Common myeloid progenitor, CD34-positive (primary cell): ENCODE measurements at regions not wholly inside any gene's neighbourhood (a gene's known extent, or its start where the extent isn't known, plus 50 kb on each side); places are given as distances from the start of the nearest gene placed in this dataset.

ENCODE experiments used
- CTCF ChIA-PET: fragments of 350-600 bp; sonication (Branson Sonifier 250); formaldehyde crosslinking; loops from one replicate; lab custom pipeline; 2021; ENCODE audit warnings: antibody characterized with exemption; lab: Charles Lee
- POLR2A ChIA-PET: fragments of 350-600 bp; sonication (Branson Sonifier 250); formaldehyde crosslinking; loops from one replicate; lab custom pipeline; 2021; ENCODE audit warnings: antibody characterized with exemption; lab: Charles Lee
- DNase-seq, 3 donors: peaks; one replicate each; pipeline versions ENCODE4 v3.0.0 to v3.0.0-alpha.2; 2013
- H3K27ac ChIP-seq, 2 experiments: 1 replicate in 1 of 2; 2 replicates in 1 of 2; pipeline ENCODE4 v1.7.0; 2013; ENCODE audit warnings: inconsistent platforms in 2 of 2, low read length in 2 of 2, mild to moderate bottlenecking in 2 of 2, low read depth in 1 of 2, moderate library complexity in 1 of 2; ENCODE audit not compliant: severe bottlenecking in 2 of 2, insufficient read depth in 1 of 2, poor library complexity in 1 of 2
- H3K27me3 ChIP-seq, 5 experiments: replicated peaks in 2 of 5; 1 replicate in 3 of 5; 2 replicates in 2 of 5; pipeline versions ENCODE4 v1.6.1 to v1.7.0; 2013; ENCODE audit warnings: low read length in 4 of 5, mild to moderate bottlenecking in 2 of 5, moderate library complexity in 2 of 5, inconsistent platforms in 1 of 5; ENCODE audit not compliant: insufficient read depth in 5 of 5, control insufficient read depth in 4 of 5
- H3K36me3 ChIP-seq, 4 experiments: 1 replicate in 2 of 4; 2 replicates in 2 of 4; pipeline versions ENCODE4 v1.6.1 to v1.7.0; 2013; ENCODE audit warnings: low read length in 3 of 4, control low read depth in 1 of 4, mild to moderate bottlenecking in 1 of 4; ENCODE audit not compliant: control insufficient read depth in 4 of 4, insufficient read depth in 4 of 4
- H3K4me1 ChIP-seq, 4 experiments: 1 replicate in 3 of 4; 2 replicates in 1 of 4; pipeline versions ENCODE4 v1.6.1 to v1.7.1; 2013; ENCODE audit warnings: low read length in 3 of 4, mild to moderate bottlenecking in 3 of 4, control low read depth in 1 of 4, inconsistent platforms in 1 of 4, moderate library complexity in 1 of 4; ENCODE audit not compliant: control insufficient read depth in 4 of 4, insufficient read depth in 4 of 4; ENCODE audit errors: control extremely low read depth in 1 of 4
- H3K4me3 ChIP-seq, 7 experiments: 1 replicate in 4 of 7; 2 replicates in 3 of 7; pipeline versions ENCODE4 v1.5.1 to v1.7.0; 2013; ENCODE audit warnings: mild to moderate bottlenecking in 7 of 7, low read length in 6 of 7, moderate library complexity in 6 of 7, inconsistent platforms in 2 of 7, low read depth in 2 of 7, control low read depth in 1 of 7; ENCODE audit not compliant: insufficient read depth in 4 of 7, control insufficient read depth in 1 of 7; ENCODE audit errors: extremely low read depth in 1 of 7
- H3K9me3 ChIP-seq, 5 experiments: 1 replicate in 4 of 5; 2 replicates in 1 of 5; pipeline versions ENCODE4 v1.6.1 to v1.7.1; 2013; ENCODE audit warnings: low read length in 4 of 5, mild to moderate bottlenecking in 2 of 5, inconsistent platforms in 1 of 5, low read depth in 1 of 5, moderate library complexity in 1 of 5; ENCODE audit not compliant: control insufficient read depth in 4 of 5, insufficient read depth in 2 of 5; ENCODE audit errors: control extremely low read depth in 1 of 5
- WGBS: methylation state at CpG from one replicate; pipeline ENCODE4 v1.1.5; 2013; ENCODE audit not compliant: insufficient coverage; 5-methylcytosine and 5-hydroxymethylcytosine counted together

- WGBS: 96% methylated on average over 2 of the region's 3 CpGs
- Histone ChIP-seq H3K27me3 (no peaks in the 10 kb centered on the region), H3K27ac (no peak overlapping the region), H3K36me3 (no peaks in the 10 kb centered on the region), H3K9me3 (no peaks in the 10 kb centered on the region), H3K4me3 (no peak overlapping the region), H3K4me1 (no peaks in the 10 kb centered on the region)
- ChIA-PET POLR2A (no interaction called here), CTCF (no interaction called here)
- DNase-seq: no peak
Measured at GRCh38 chr2:158905341-158905740, 63.1 kb upstream of the TANC1 start.

- POLR2A ChIA-PET: no interaction called here
- no peaks in the 10 kb centered on the region for H3K9me3 ChIP-seq
- H3K36me3 ChIP-seq: no peaks in the 10 kb centered on the region
- no peaks in the 10 kb centered on the region for H3K4me1 ChIP-seq
- no peak overlapping the region for H3K27ac ChIP-seq
- H3K4me3 ChIP-seq: no peak overlapping the region
- CTCF ChIA-PET: no interaction called here
- no peak for DNase-seq
- H3K27me3 ChIP-seq: no peaks in the 10 kb centered on the region
- 84% methylated on average over 3 of the region's 4 CpGs for WGBS
Measured at GRCh38 chr2:158905784-158906183, 62.7 kb upstream of the TANC1 start.

- H3K9me3 ChIP-seq: no peaks in the 10 kb centered on the region
- peaks cover 0 to 13% (median 0%) of the 10 kb centered on the region in 4 experiments for H3K4me1 ChIP-seq
- H3K36me3 ChIP-seq: no peaks in the 10 kb centered on the region
- 100% methylated on average over 2 of the region's 2 CpGs for WGBS
- no peak overlapping the region for H3K27ac ChIP-seq
- DNase-seq: no peak
- H3K27me3 ChIP-seq: no peaks in the 10 kb centered on the region
- H3K4me3 ChIP-seq: no peak overlapping the region
- CTCF ChIA-PET: no interaction called here
- POLR2A ChIA-PET: no interaction called here
Measured at GRCh38 chr2:158907926-158908456, 60.4 kb upstream of the TANC1 start.

GRCh38 chr2:158912112-158912511 is 56.3 kb upstream of the TANC1 start:
- Histone ChIP-seq H3K27me3 (no peaks in the 10 kb centered on the region), H3K4me3 (no peak overlapping the region), H3K36me3 (no peaks in the 10 kb centered on the region), H3K27ac (no peak overlapping the region), H3K9me3 (no peaks in the 10 kb centered on the region), H3K4me1 (peaks cover 0 to 16% (median 0%) of the 10 kb centered on the region in 4 experiments)
- peak in 2 of 3 donors; percentile 49 to 53 for DNase-seq
- POLR2A ChIA-PET: no interaction called here
- WGBS: 69% methylated on average over 2 of the region's 4 CpGs
- CTCF ChIA-PET: interaction anchor here (0.6 to 1.4 kb wide), 2 partner anchors 52 to 229 kb away, joined by 3 read pairs; no protein-coding TSS in a partner anchor

- Histone ChIP-seq H3K4me1 (peaks cover 0 to 16% (median 0%) of the 10 kb centered on the region in 4 experiments), H3K27me3 (no peaks in the 10 kb centered on the region), H3K9me3 (no peaks in the 10 kb centered on the region), H3K36me3 (no peaks in the 10 kb centered on the region), H3K4me3 (no peak overlapping the region), H3K27ac (no peak overlapping the region)
- WGBS: no CpG with 5 or more reads among the region's 1 CpG
- CTCF ChIA-PET: interaction anchor here (0.8 to 1.4 kb wide), 3 partner anchors 17 to 228 kb away, joined by 3 read pairs; no protein-coding TSS in a partner anchor
- POLR2A ChIA-PET: no interaction called here
- DNase-seq: no peak
Measured at GRCh38 chr2:158912765-158913164, 55.7 kb upstream of the TANC1 start.

- CTCF ChIA-PET: interaction anchor here (1.2 kb wide), 1 partner anchor 16 kb away, joined by 3 read pairs; no protein-coding TSS in a partner anchor
Measured at GRCh38 chr2:158914066-158914465, 54.4 kb upstream of the TANC1 start.

GRCh38 chr2:158914731-158915130 is 53.7 kb upstream of the TANC1 start:
- H3K27ac ChIP-seq: no peak overlapping the region
- H3K4me3 ChIP-seq: no peak overlapping the region
- peaks cover 0 to 16% (median 0%) of the 10 kb centered on the region in 4 experiments for H3K4me1 ChIP-seq
- no peaks in the 10 kb centered on the region for H3K27me3 ChIP-seq
- peaks cover 0 to 2% (median 0%) of the 10 kb centered on the region in 5 experiments for H3K9me3 ChIP-seq
- ChIA-PET CTCF (no interaction called here), POLR2A (no interaction called here)
- WGBS: no CpG with 5 or more reads among the region's 2 CpGs
- no peaks in the 10 kb centered on the region for H3K36me3 ChIP-seq
- no peak for DNase-seq

More at GRCh38 chr2:158914066-158914465, 54.4 kb upstream of the TANC1 start:
- no peaks in the 10 kb centered on the region for H3K36me3 ChIP-seq
- H3K4me1 ChIP-seq: peaks cover 0 to 16% (median 0%) of the 10 kb centered on the region in 4 experiments
- DNase-seq: no peak
- H3K27me3 ChIP-seq: no peaks in the 10 kb centered on the region
- peaks cover 0 to 2% (median 0%) of the 10 kb centered on the region in 5 experiments for H3K9me3 ChIP-seq
- H3K27ac ChIP-seq: no peak overlapping the region
- no peak overlapping the region for H3K4me3 ChIP-seq
- POLR2A ChIA-PET: no interaction called here
